ENCODE measurements at regions not wholly inside any gene's neighbourhood (a gene's known extent, or its start where the extent isn't known, plus 50 kb on each side); places are given as distances from the start of the nearest gene placed in this dataset.

DNA sequence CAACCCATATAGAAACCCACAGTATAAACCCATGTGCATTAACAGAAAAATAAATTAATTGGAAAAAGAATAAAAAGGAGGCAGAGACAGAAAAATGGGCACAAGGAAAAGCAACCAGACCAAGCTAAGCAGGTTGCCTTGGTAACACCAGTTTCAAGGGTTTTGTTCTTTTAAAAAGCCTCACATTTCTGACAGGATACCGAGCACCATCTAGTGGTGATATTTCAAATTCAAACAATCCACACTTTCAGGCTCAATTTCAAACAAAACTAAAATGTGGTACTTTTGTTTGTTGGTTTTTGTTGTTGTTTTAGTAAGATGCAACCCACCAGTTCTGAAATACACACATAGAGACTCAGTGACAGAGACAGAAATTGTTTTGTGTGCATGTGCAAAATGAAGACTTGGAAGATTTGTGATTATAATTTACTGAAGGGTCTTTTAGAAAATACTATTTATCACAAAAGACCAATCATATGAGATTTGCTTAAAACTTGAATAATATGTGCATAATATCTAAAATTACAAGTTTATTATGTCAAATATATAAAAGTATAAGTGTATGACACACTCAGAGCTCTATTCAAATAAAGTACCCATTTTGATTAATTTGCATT lies 318.2 kb downstream of the SLCO4C1 start:
- peak; percentile 41 for DNase-seq (ENCODE audit: low read depth)
- H3K4me3 ChIP-seq (ENCODE audit: low read depth, low read length): no peak overlapping the region

DNA sequence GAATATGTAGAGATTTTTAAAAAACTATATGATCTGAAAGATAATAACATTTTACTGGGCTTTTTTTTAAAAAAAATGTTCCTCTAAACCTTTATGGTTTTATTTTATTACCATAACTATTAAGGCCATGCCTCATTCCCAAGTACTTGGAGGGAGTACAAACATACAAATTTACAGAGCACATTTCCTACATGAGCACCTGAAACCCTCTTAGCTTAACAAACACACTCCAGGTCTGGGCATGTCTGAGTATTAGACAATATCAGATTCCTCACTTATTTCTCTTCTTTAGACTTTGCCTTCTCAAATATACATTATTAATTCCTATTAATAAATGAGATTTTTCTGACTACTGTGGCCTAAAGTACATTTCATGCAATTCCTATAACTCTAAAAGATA lies 319.2 kb downstream of the SLCO4C1 start:
- H3K4me3 ChIP-seq (ENCODE audit: low read depth, low read length): no peak overlapping the region
- DNase-seq (ENCODE audit: low read depth): peak; percentile 21
- TF ChIP-seq, protein P1, sequence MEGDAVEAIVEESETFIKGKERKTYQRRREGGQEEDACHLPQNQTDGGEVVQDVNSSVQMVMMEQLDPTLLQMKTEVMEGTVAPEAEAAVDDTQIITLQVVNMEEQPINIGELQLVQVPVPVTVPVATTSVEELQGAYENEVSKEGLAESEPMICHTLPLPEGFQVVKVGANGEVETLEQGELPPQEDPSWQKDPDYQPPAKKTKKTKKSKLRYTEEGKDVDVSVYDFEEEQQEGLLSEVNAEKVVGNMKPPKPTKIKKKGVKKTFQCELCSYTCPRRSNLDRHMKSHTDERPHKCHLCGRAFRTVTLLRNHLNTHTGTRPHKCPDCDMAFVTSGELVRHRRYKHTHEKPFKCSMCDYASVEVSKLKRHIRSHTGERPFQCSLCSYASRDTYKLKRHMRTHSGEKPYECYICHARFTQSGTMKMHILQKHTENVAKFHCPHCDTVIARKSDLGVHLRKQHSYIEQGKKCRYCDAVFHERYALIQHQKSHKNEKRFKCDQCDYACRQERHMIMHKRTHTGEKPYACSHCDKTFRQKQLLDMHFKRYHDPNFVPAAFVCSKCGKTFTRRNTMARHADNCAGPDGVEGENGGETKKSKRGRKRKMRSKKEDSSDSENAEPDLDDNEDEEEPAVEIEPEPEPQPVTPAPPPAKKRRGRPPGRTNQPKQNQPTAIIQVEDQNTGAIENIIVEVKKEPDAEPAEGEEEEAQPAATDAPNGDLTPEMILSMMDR (IDR thresholded peaks at IDR 0.05; ENCODE audit: control insufficient read depth, extremely low read depth, insufficient read depth): no peak

More for the DNA sequence above, 318.2 kb downstream of the SLCO4C1 start:
- TF ChIP-seq, protein P1 (IDR thresholded peaks at IDR 0.05; ENCODE audit: control insufficient read depth, extremely low read depth, insufficient read depth): peak; percentile 65

DNA sequence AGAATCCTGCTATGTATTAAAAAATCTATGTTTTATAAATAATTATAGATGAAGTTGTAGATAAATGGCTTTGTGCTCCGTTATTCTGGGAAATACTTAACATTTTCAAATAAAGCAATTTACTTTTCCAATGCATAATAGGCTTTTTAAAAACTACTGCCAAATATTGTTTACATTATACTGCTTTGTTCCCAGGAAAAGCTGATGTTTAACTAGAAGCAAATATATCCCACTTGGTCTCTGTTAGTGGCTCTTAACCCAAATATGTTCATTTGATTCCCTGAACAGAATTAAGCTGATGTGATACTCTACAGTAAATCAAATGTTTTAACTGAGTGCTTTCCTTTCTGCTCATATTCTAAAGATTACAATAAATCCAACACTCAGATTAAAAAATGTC lies 326.3 kb downstream of the SLCO4C1 start:
- DNase-seq (ENCODE audit: low read depth): no peak
- TF ChIP-seq, protein P1 (IDR thresholded peaks at IDR 0.05; ENCODE audit: control insufficient read depth, extremely low read depth, insufficient read depth): no peak
- no peak overlapping the region for H3K4me3 ChIP-seq (ENCODE audit: low read depth, low read length)

DNA sequence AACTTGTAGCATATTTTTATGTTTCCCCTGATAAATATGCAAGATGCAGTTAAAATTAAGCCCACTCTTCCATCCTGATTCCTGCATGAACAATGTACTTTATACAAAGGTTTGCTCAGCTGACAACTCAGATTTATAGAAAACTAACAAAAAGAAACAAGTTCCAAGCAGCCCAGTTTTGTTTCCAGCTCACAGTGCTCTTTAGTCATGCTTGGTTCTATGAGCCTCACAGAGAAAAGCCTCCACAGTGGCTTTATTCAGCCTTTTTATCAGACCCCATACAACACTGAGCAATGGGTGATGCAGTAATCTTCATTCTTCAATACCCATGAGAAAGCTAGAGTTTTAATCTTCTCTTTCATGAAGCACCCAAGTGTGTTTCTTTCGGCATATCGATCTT lies 329.6 kb downstream of the SLCO4C1 start:
- DNase-seq (ENCODE audit: low read depth): no peak
- TF ChIP-seq, protein P1 (IDR thresholded peaks at IDR 0.05; ENCODE audit: control insufficient read depth, extremely low read depth, insufficient read depth): no peak
- H3K4me3 ChIP-seq (ENCODE audit: low read depth, low read length): no peak overlapping the region

DNA sequence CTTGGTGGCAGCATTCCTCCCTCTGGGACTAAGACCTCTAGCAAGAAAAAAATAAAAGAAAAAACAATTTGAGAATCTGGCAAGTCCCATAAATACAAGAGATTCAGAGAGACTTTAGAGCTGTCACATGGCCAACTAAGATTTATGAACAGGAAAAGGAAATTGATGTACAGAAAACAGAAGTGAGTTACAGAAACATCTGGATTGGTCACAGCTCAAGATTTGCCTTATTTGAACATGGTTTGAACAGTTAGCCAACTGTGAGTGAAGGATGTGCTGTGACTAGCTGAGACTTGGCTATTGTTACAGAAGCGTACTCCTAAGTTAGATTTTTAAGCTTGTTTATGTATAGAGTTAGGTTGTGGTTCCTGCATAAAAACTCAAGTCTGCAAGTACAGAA lies 340.2 kb downstream of the SLCO4C1 start:
- TF ChIP-seq, protein P1 (IDR thresholded peaks at IDR 0.05; ENCODE audit: control insufficient read depth, extremely low read depth, insufficient read depth): no peak
- no peak overlapping the region for H3K4me3 ChIP-seq (ENCODE audit: low read depth, low read length)
- DNase-seq (ENCODE audit: low read depth): no peak

DNA sequence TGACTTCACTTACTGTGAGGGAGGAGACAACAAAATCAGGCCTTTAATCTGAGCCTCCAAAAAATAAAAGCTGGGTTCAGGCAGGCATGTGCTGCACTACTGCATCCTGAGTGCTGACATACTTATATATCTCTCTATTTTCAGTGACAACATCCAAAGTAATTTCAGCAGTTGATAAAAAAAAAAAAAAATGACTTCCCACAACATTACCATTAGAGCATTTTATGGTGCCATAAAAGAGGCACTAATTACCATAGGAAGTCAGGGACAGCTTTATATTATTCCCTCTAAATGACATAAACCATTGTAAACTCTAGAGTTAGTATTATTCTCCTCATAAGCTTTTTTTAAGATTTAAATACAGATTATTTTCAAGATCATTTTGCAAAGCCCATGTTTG lies 346.1 kb downstream of the SLCO4C1 start:
- no peak overlapping the region for H3K4me3 ChIP-seq (ENCODE audit: low read depth, low read length)
- TF ChIP-seq, protein P1 (IDR thresholded peaks at IDR 0.05; ENCODE audit: control insufficient read depth, extremely low read depth, insufficient read depth): no peak
- DNase-seq (ENCODE audit: low read depth): no peak

DNA sequence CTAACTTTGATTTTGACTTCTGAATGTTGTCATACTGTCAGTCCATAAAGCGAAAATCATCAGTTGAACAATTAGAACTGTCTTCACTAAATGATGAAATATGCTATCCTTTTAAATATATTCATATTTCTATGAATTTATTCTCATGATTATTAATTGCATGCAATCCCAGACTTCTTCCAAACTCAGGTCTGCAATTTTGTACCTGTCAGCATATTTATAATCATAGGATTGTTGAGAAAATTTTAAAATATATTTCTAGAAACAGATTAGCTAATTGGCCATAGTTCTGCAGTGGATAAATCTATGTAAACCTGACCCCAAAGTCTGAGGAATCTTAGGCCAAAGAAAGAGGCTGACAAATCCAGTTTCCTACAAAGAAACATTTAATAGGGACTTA lies 347.5 kb downstream of the SLCO4C1 start:
- DNase-seq (ENCODE audit: low read depth): no peak
- TF ChIP-seq, protein P1 (IDR thresholded peaks at IDR 0.05; ENCODE audit: control insufficient read depth, extremely low read depth, insufficient read depth): no peak
- H3K4me3 ChIP-seq (ENCODE audit: low read depth, low read length): no peak overlapping the region
